ENCODE measurements at regions not wholly inside any gene's neighbourhood (a gene's known extent, or its start where the extent isn't known, plus 50 kb on each side); places are given as distances from the start of the nearest gene placed in this dataset.

DNA sequence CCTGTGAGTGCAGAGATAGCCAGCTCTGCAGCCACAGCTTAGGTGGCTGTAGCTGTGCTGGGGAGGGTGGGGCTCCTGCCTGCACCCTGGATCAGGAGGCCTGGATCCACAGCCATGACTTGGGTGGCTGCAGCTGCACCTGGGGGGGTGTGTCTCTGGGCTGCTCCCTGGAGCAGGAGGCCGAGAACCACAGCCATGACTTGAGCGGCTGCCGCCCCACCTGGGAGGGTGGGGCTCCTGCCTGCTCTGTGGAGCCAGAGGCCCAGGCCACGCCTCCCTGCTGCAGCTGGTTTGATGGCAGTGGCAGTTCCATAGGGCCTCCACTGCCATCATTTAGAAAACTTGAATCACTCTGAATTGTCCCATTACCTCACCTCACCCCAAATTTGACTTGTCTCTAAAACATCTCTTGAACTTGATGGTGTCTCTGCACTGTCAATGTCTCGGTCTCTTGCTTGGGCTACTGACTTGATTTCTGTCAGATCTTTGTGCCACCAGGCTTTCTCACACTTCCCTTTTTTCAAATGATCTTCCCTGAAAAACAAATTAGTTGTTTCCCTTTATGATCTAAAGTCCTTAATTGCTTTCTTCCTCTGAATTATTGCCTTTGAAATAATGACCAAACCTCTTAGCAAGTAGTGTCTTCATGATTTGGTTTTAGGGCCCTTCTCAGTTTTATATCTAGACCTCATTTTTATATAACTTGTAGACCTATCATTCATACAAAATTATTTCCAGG lies 313.2 kb upstream of the MME start:
- no peak for DNase-seq (ENCODE audit: low read depth in 2 of 2)

DNA sequence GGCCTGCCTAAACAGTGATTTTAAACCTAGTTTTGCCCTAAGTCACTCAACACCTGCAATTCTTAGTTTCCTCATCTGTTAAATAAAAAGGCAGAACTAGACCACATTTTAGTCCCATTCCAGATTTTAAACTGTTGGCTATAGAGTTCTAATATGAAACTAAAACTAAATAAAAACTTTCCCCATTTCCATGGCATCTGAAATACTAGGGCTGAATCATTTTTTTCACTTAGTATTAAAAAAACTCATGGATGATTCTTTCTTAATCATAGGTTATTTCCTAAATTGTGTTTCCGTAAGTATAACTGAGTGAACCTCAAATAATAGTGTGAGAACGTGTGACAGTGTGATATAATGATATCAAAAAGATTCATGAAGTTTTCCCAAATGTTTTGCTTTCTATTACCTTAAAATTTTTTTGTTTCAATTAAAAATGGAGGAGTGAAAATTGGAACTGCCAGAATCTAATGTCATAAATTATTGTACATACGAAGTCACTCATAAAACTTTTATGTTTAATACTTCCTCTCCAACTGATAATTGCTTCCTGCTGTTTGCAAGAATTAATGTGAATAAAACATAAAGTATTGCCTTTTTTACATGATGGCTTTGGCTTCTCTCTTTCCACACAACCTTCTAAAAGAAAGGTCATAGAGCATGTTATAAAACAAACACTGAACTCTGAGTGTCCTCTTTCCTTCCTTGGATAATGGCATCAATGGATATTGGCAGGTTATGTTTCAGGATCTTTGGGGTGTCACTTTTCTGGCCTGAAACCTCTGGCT lies 315.1 kb upstream of the MME start:
- DNase-seq (ENCODE audit: low read depth in 2 of 2) = no peak

DNA sequence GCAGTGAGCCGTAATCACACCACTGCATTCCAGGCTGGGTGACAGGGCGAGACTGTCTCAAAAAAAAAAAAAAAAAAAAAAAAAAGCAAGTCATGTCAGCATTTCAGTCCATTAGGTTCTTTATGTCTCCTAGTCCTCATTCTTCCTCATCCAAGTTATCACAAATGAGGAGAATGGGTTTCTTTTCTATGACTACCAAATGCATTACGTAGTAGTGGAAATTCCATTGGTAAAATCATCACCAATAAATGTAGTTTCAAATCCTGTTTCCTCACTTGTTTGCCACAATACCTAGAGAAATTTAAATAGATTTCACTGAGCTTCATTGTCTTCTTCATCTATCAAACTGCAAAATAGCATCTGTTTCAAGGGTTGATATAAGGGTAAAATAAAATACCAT lies 317.6 kb upstream of the MME start:
- DNase-seq (ENCODE audit: low read depth in 2 of 2) = no peak

DNA sequence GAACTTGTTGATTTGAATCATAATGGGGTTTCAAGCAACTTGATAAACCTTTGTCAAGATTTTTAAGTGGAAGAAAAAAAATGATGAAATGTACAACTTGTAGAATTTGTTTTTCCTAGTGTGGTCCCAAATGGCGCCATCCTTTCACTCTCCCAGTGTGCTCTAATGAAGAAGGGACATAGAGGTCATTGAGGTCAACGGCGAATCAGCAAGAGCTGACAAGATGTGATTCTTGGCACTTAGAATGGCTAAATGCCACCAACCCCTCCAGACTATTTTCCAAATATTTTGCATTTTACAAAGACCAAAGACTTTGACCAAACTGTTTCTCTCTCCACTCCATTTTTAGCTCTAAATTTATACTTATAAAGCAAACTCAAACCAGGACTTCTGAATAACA lies 320.2 kb upstream of the MME start:
- no peak for DNase-seq (ENCODE audit: low read depth in 2 of 2)

DNA sequence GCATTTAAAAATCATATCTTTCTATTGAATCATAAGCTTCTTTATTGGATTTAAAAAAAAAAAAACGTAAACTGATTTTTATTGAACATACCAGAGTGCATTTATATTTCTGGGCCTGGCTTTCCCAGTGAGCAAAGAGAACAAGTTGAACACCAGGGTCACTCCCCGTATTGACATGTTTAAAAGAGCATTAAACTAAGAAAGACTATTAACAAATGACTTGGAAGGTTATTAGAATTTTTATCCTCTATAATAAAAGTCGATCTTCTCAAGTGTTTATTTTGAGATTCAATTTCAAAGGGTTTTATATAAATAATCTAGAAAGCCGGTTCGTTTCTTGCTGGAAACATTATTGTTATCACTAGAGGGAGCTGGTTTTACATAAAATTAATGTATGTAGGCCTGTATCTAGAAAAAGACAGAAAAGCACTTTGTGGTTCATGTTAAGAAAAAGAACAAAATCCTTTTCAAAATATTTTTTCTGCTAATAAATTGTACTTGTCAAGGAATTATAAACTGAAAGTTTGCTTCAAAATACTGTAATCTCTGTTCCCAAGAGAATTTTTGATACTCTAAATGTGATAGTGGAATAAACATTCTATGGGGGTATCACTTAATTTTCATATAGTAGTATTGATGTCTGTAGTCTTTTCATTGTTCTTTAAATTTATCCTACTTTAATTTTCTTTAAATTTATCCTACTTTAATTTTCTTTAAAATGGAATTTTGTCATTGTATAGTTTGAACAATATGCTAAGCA lies 321.8 kb upstream of the MME start:
- DNase-seq (ENCODE audit: low read depth in 2 of 2) = peak; percentile 28 to 30

DNA sequence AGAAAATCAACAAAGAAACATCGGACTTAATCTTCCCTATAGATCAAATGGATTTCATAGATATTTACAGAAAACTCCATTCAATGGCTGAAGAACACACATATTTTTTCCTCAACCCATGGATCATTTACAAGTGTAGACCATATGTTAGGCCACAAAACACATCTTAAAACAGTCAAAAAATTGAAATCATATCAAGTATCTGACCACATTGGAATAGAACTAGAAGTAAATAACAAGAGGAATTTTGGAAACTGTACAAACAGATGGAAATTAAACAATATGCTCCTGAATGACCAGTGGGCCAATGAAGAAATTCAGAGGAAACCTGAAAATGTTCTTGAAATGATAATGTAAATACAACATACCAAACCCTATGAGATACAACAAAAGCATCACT lies 323.1 kb upstream of the GPR149 start:
- DNase-seq (ENCODE audit: low read depth in 2 of 2) = peak in 1 of 2 experiments; percentile 7

DNA sequence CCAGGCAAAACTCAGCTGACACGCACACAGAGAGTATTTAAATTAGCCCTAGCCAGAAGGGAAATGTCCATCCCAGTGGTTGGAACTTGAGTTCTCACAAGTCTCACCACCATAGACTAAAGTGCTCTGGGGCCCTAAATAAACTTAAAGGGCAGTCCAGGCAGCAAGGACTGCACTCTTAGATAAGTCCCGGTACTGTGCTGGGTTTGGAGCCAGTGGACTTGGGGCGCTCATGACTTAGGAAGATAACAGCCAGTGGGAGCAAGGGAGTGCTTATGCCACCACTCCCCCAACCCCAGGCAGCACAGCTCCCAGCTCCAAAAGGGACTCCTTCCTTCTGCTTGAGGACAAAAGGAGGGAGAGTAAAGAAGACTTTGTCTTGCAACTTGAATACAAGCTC lies 319.5 kb upstream of the GPR149 start:
- DNase-seq (ENCODE audit: low read depth in 2 of 2) = no peak

DNA sequence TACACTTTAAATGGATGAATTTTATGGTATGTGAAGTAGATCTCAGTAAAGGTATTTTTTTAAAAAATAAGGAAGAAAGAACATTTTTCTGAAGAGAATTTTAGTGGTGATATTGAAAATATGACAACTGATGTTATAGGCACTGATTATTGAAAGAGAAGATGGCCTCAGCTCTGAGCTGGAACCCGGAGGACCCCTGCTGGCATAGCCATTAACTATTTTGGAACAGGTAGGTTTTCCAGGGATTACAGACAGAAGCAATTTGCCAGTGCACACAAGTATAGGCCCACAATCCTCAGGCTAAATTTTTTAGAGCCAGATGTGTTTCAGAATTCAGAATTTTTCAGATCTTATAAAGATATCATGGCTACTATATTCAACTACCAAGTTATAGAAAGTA lies 315.9 kb upstream of the GPR149 start:
- no peak for DNase-seq (ENCODE audit: low read depth in 2 of 2)

DNA sequence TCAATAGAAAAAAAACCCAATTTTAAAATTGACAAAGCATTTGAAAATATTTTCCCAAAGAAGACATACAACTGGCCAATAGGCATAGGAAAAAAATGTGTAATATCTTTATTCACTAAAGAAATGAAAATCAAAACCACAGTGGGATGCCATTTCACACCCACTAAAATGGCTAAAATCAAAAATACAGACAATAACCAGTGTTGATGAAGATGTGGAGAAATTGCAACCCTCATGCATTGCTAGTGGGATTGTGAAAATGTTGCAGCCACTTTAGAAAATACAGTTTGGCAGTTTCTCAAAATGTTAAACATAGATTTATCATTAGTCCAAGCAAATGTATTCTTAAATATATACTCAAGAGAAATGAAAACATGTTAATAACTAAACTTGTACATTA lies 315.1 kb upstream of the GPR149 start:
- no peak for DNase-seq (ENCODE audit: low read depth in 2 of 2)

DNA sequence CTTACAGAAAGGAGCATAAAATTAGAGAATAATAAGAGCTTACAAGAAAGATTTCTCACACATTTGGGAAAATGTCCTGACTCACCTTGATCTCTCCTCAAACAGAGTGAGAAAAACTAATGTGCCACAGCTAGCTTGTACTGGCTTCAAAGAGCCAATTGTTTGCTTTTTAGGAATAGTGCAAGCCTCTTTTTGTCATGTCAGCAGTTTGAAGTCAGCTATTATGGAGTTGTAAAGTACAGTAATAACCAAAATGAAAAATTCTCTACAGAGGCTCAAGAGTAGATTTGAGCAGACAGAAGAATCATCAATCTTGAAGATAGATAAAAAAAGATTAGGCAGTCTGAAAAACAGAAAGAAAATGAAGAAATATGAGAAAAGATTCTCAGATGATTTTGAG lies 313.4 kb upstream of the GPR149 start:
- DNase-seq (ENCODE audit: low read depth in 2 of 2) = no peak

DNA sequence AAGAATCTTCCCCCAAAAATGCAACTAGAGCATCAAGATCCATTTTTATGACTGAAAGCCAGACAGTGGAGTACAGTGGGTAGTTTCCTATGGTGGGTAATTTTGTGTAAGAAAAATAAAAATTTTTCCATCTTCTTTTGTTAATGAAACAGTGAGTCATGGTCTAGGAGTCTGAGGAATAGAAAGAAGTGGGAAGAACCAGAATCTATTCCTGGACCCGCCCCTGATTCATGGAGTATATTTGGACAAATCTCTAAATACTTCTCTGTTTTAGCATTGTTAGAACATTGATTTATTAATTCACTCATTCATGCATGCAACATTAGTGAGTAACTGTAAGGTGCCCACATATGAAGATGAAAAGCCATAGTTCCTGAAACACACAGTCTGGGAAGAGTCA lies 304.5 kb upstream of the GPR149 start:
- DNase-seq (ENCODE audit: low read depth in 2 of 2) = no peak

DNA sequence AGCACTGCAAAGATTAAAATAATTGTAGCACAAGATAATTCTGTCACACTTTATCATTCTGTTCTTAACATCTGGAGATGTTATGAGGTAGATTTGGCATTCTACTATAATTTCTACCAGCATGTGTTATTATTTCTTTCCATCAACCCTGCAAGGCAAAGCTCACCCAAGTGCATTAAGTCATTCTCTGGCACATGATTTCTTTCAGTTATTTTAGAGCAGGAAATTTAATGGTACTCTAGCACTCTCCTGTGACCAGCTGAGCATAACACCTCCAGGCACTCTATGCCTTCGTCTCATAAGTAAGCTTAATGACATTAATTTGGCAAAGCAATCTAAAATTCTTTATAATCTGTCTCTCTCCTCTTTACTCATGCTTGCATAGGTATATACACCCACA lies 300.2 kb upstream of the GPR149 start:
- DNase-seq (ENCODE audit: low read depth in 2 of 2) = no peak

DNA sequence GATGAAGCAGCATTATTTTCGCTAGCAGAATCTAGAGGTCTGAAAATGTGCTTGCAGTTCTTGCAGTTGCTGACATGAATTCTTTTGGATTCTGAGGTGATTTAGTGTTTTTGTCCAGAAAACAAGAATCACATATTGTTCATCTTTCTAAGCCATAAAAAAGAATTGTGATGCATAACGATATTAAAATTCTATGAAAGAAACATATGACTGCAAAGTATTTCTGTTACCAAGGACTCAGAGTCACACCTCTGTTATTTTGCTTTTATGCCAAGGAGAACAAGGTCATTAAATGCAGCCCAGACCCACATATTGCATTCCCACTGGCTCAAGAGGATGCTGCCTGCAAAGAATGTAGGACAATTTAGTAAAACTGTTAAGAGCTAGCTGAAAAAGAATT lies 299.8 kb upstream of the GPR149 start:
- no peak for DNase-seq (ENCODE audit: low read depth in 2 of 2)

DNA sequence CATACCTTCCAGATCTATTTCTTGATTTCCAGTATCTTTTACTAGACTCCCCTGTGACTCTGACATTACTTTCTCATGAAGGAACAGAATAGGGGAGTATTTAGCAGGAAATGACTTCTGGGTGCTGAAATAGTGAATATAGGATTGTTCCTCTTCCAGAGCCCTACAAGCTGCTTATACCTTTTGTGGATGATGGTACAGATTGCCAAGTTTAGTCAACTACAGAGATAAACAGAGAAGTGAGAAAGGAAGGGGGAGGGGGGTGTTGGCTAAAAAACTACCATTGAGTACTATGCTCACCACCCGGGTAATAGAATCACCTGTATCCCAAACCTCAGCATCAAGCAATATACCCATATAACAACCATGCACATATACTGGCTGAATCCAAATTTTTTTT lies 298.3 kb upstream of the GPR149 start:
- DNase-seq (ENCODE audit: low read depth in 2 of 2) = no peak

DNA sequence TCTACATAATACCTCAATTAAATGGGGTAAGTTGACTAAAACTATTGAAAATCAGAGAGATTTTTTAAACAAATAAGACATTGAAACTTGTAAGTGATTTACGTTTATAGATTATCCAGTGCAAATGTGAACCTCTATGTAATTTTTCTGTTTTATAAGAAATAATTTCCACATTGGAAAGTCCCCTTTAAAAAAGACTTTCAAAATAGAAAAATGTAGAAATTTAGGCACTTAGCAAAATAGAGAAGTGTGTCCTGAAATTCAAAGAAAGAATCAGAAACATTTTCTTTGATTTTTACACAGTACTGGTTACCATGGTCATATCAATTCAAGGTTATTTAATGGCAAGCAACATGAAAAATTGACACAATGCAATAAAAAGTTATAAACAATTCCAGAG lies 290.9 kb upstream of the GPR149 start:
- no peak for DNase-seq (ENCODE audit: low read depth in 2 of 2)

DNA sequence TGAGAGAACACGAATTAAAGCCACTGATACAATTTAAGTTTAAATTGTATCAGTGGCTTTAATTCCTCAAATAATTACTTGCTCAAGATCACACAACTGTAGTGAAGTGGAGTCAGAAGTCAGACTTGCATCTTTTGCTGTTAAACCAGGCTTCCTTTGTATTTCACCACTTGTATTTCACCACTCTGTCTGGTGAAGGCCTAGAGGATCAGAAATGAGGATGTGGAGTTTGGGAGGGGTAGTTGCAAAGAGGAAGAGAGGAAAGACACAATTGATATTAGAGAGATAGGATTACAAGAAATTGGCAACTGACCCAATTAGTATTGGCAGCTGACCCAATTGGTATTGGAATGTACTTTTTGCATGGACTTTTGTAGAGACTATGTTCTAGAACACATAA lies 288.1 kb upstream of the GPR149 start:
- DNase-seq (ENCODE audit: low read depth in 2 of 2) = no peak

DNA sequence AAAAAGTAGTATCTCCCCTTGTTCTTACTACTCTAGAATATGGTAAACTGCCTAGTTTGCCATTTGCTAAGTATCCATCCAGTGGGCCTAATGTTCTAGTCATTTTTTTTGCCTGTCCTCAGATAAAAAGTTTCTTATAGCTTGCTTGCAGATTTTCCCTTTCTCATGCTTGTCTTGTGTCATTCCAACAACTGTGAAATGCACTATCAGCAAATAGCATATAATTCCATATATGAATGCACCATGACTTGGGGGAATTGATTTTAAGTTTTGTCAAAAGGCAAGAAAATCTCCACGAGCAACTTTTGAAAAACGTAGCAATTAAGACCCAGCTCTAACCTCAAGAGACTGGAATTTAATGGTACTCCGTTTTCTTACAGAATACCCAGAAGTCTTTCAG lies 286.2 kb upstream of the GPR149 start:
- no peak for DNase-seq (ENCODE audit: low read depth in 2 of 2)

DNA sequence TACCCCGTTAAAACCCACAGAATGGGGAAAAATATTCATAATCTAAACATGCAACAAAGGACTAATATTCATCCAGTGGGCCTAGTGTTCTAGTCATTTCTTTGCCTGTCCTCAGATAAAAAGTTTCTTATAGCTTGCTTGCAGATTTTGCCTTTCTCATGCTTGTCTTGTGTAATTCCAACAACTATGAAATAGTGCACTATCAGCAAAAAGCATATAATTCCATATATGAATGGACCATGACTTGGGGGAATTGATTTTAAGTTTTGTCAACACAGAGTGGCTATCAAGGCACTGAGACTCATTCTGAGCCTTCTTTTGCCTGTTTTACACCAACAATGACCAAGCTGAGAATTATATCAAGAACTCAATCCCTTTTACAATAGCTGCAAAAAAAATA lies 278.6 kb upstream of the GPR149 start:
- DNase-seq (ENCODE audit: low read depth in 2 of 2) = no peak

DNA sequence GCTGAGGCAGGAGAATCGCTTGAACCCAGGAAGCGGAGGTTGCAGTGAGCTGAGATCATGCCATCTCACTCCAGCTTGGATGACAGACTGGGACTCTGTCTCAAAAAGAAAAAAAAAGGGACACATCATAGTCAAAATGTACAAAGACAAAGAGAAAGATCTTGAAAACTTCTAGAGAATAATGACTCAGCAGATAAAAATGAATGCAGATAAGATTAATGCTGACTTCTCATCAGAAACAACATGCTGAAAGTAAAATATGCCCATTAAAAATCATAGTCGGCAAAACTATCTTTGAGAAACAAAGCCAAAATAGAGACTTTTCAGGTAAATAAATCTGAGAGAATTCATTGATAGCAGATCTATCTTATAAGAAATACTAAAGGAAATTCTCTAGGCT lies 271.1 kb upstream of the GPR149 start:
- DNase-seq (ENCODE audit: low read depth in 2 of 2) = no peak

DNA sequence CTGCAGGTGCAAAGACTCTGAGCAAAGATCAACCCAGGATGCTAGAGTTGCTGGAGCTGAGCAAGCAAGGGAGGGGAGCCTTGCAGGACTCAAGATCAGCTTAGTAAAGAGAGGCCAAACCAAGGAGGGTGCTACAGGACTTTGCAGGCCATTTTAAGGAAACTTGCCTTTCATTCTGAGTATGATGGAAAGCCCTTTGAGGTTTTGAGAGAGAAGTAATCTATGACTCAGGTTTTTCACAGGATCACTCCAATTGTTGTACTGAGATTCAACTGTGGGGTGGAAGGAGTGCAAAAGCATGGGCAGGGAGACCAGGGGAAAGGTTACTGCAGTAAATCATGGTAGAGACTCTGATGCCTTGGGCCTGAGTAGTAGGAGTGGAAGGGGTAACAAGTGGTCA lies 260.4 kb upstream of the GPR149 start:
- DNase-seq (ENCODE audit: low read depth in 2 of 2) = no peak

DNA sequence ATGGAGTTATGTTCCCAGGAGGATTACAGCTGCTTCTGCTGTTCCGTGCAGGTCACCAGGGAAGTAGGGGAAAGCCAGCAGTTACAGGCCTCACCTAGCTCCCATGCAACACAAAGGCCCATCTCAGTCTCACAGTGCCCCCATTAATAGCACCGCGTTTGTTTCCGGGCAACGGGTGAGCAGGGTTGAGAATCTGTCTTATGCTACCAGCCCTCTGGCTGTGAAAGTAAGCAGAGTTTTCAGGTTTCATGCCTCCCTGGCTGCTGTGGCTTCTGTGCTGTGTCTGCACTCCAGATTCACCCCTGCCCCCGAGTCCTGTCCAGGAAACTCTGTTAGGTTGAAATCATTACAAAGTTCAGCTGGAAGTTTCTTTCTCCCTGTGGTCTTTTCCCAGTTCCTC lies 254.4 kb upstream of the GPR149 start:
- DNase-seq (ENCODE audit: low read depth in 2 of 2) = no peak

DNA sequence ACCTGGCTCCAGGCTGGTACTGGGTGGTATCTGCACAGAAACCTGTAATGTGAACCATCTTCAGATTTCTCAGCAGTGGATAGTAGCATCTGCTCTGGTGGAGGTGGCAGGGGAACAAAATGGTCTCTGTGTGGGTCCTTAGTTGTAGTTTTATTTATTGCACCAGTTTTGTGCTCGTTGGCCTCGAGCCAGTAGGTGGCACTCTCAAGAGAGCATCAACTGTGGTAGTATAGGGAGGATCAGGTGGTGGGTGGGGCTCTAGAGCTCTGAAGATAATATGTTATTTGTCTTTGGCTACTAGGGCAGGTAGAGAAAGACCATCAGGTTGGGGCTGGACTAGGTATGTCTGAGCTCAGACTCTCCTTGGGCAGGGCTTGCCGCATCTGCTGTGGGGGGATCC lies 254.0 kb upstream of the GPR149 start:
- no peak for DNase-seq (ENCODE audit: low read depth in 2 of 2)

All from fibroblast of skin of left quadriceps (primary cell).